ENCODE measurements at regions not wholly inside any gene's neighbourhood (a gene's known extent, or its start where the extent isn't known, plus 50 kb on each side); places are given as distances from the start of the nearest gene placed in this dataset.

DNA sequence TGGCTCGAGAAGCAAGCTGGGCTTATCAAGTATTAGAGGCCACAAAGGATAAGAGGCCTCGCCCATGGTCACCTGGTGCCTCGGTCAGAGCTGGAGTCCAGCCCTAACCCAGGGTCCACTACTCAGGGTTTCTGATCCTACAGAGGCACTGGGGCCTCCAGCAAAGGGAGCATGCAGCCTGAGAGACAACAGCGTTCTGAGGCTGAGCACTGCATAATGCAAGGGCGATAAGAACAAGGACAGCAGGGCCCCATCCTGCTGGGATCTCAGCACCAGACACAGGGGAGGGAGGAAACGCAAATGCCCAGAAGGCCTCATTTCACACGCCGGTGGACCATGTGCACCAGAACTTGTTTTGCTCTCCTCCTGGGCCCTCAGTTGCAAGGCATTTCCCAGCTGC is 63.0 kb downstream of the C5orf15 start:
- Histone ChIP-seq H3K36me3 (ENCODE audit: low read depth, low read length) (no peaks in the 10 kb centered on the region), H3K9me3 (ENCODE audit: low read length) (no peaks in the 10 kb centered on the region), H3K79me2 (ENCODE audit: low read length) (no peaks in the 10 kb centered on the region), H3K27me3 (ENCODE audit: low read length) (no peaks in the 10 kb centered on the region), H3K4me1 (ENCODE audit: insufficient read depth, low read length) (no peaks in the 10 kb centered on the region), H3K4me3 (ENCODE audit: low read length) (no peak overlapping the region), H3K9me2 (replicated peaks; ENCODE audit: low read length) (no peaks in the 10 kb centered on the region), H3K9ac (ENCODE audit: low read length) (no peak overlapping the region), H3K4me2 (ENCODE audit: low read length) (no peak overlapping the region), H4K20me1 (ENCODE audit: low read length) (no peaks in the 10 kb centered on the region), H2AFZ (ENCODE audit: low read length) (no peak overlapping the region), H3K27ac (ENCODE audit: low read length) (no peak overlapping the region), H3F3A (ENCODE audit: low read length, unreplicated experiment) (no peaks in the 10 kb centered on the region)
- DNase-seq (no peak), ATAC-seq (no peak)
- POLR2A ChIA-PET (ENCODE audit: unreplicated experiment), result no interaction called here
- intact Hi-C loops (cut with micrococcal nuclease), result no loop called here
- CTCF ChIA-PET, result no interaction called here
- TF ChIP-seq EZH2phosphoT487 (IDR thresholded peaks at IDR 0.05; ENCODE audit: borderline replicate concordance, low read length), result no peak
- TF ChIP-seq CTCF (conservative IDR thresholded peaks at IDR 0.05; ENCODE audit: low read depth, low read length), result no peak
- no peak for TF ChIP-seq EZH2 (IDR thresholded peaks at IDR 0.05; ENCODE audit: low read length, unreplicated experiment)
- BruUV-seq (replicated peaks), result no TSS peak

GRCh38 chr5:133904641-133905040 is 63.8 kb downstream of the C5orf15 start:
- DNase-seq (no peak), ATAC-seq (no peak)
- Histone ChIP-seq H3K9ac (ENCODE audit: low read length) (no peak overlapping the region), H3K4me2 (ENCODE audit: low read length) (no peak overlapping the region), H3F3A (ENCODE audit: low read length, unreplicated experiment) (no peaks in the 10 kb centered on the region), H3K27me3 (ENCODE audit: low read length) (no peaks in the 10 kb centered on the region), H4K20me1 (ENCODE audit: low read length) (no peaks in the 10 kb centered on the region), H3K9me2 (replicated peaks; ENCODE audit: low read length) (no peaks in the 10 kb centered on the region), H3K27ac (ENCODE audit: low read length) (no peak overlapping the region), H3K9me3 (ENCODE audit: low read length) (no peaks in the 10 kb centered on the region), H3K4me1 (ENCODE audit: insufficient read depth, low read length) (no peaks in the 10 kb centered on the region), H3K79me2 (ENCODE audit: low read length) (no peaks in the 10 kb centered on the region), H3K4me3 (ENCODE audit: low read length) (no peak overlapping the region), H2AFZ (ENCODE audit: low read length) (no peak overlapping the region), H3K36me3 (ENCODE audit: low read depth, low read length) (no peaks in the 10 kb centered on the region)
- POLR2A ChIA-PET (ENCODE audit: unreplicated experiment), result no interaction called here
- intact Hi-C loops (cut with micrococcal nuclease), result no loop called here
- TF ChIP-seq CTCF (conservative IDR thresholded peaks at IDR 0.05; ENCODE audit: low read depth, low read length), result no peak
- no TSS peak for BruUV-seq (replicated peaks)
- CTCF ChIA-PET, result no interaction called here

DNA sequence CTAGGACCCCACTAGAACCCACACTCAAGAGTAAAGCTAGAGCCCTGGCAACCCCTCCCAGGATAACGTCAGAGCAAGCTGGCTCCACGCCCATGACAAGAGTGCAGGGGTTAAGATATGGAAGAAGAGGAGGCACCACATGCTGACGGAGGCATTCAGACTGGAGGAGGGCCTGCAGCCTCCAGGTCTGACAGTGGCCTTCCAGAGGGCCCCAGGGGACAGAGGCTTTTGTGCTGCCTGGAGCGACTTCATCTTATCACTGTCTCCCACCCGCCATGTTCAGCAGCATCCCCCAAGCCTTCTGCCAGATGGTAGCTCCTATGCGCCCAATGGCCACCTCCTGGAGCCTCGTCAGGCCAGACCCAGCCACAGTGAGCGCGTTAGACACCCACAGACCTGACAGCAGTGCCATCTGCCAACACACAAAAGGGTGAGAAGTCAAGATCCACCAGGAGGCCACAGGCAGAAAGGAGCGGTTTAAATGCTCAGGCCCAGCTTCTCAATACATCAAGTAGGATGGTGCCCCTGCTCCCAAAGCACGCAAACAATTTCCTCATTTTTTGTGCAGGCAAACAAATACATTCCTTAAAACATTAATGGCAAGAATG is 65.8 kb downstream of the C5orf15 start:
- no peak overlapping the region for H3K4me3 ChIP-seq (ENCODE audit: low read length)
- no peak overlapping the region for H2AFZ ChIP-seq (ENCODE audit: low read length)
- DNase-seq, result no peak
- no peaks in the 10 kb centered on the region for H3K4me1 ChIP-seq (ENCODE audit: insufficient read depth, low read length)
- no peaks in the 10 kb centered on the region for H4K20me1 ChIP-seq (ENCODE audit: low read length)
- H3K27ac ChIP-seq (ENCODE audit: low read length), result no peak overlapping the region
- intact Hi-C loops (cut with micrococcal nuclease), result no loop called here
- no peak overlapping the region for H3K4me2 ChIP-seq (ENCODE audit: low read length)
- no peaks in the 10 kb centered on the region for H3K9me2 ChIP-seq (replicated peaks; ENCODE audit: low read length)
- TF ChIP-seq CTCF (conservative IDR thresholded peaks at IDR 0.05; ENCODE audit: low read depth, low read length), result no peak
- TF ChIP-seq EZH2phosphoT487 (IDR thresholded peaks at IDR 0.05; ENCODE audit: borderline replicate concordance, low read length), result no peak
- TF ChIP-seq EZH2 (IDR thresholded peaks at IDR 0.05; ENCODE audit: low read length, unreplicated experiment), result no peak
- H3K36me3 ChIP-seq (ENCODE audit: low read depth, low read length), result no peaks in the 10 kb centered on the region
- no peaks in the 10 kb centered on the region for H3K79me2 ChIP-seq (ENCODE audit: low read length)
- H3K27me3 ChIP-seq (ENCODE audit: low read length), result no peaks in the 10 kb centered on the region
- CTCF ChIA-PET, result no interaction called here
- no peaks in the 10 kb centered on the region for H3K9me3 ChIP-seq (ENCODE audit: low read length)
- ATAC-seq, result no peak
- H3F3A ChIP-seq (ENCODE audit: low read length, unreplicated experiment), result no peaks in the 10 kb centered on the region
- POLR2A ChIA-PET (ENCODE audit: unreplicated experiment), result interaction anchor here (0.6 kb wide), 1 partner anchor 469 kb away, joined by 3 read pairs; no protein-coding TSS in a partner anchor
- no peak overlapping the region for H3K9ac ChIP-seq (ENCODE audit: low read length)
- no TSS peak for BruUV-seq (replicated peaks)

All from PC-3 (cell line).